Adrenal gland (tissue), 5 donors: ENCODE measurements at regions not wholly inside any gene's neighbourhood (a gene's known extent, or its start where the extent isn't known, plus 50 kb on each side); places are given as distances from the start of the nearest gene placed in this dataset.

Source experiments
- CTCF ChIP-seq, 6 experiments: fragments of 450-650 bp in 4 of 6; fragments of 200-600 bp in 2 of 6; sonication (generic) in 1 of 6; IDR thresholded peaks; 1 replicate in 5 of 6; 2 replicates in 1 of 6; pipeline versions ENCODE4 v1.5.1 to v1.8.0; 2016 to 2021; ENCODE audit warnings: antibody characterized with exemption in 6 of 6, mild to moderate bottlenecking in 2 of 6, moderate library complexity in 1 of 6
- POLR2A ChIP-seq, 2 donors: fragments of 450-650 bp; IDR thresholded peaks; one replicate each; pipeline ENCODE4 v1.6.1; 2017; ENCODE audit warnings: antibody characterized with exemption in 2 of 2, mild to moderate bottlenecking in 2 of 2, moderate library complexity in 1 of 2
- donor health status: DM: no; HTN: no; CAD: no.

- TF ChIP-seq CTCF (IDR thresholded peaks at IDR 0.05), result no peak
- no peak for TF ChIP-seq POLR2A (IDR thresholded peaks at IDR 0.05)
Observed at GRCh38 chr11:38582151-38582550, 1984.1 kb upstream of the RAG2 start.
